GM10248 (cell line): ENCODE measurements at regions not wholly inside any gene's neighbourhood (a gene's known extent, or its start where the extent isn't known, plus 50 kb on each side); places are given as distances from the start of the nearest gene placed in this dataset.

ENCODE experiments used
- CTCF ChIA-PET: fragments of 300-600 bp; sonication (Branson Sonifier 250); formaldehyde crosslinking; extraction: SDS; loops from one replicate; lab custom pipeline; 2021; ENCODE audit warnings: antibody characterized with exemption; lab: Yijun Ruan, JAX
- POLR2A ChIA-PET: fragments of 350-650 bp; sonication (Branson Sonifier 250); formaldehyde crosslinking; extraction: SDS; loops from one replicate; lab custom pipeline; 2020; ENCODE audit warnings: antibody characterized with exemption; lab: Yijun Ruan, JAX
- DNase-seq: peaks from one replicate; pipeline ENCODE4 v3.0.0; 2012; ENCODE audit errors: extremely low spot score
- CTCF ChIP-seq: IDR thresholded peaks from 2 replicates; pipeline ENCODE4 v1.5.1; 2012; ENCODE audit warnings: mild to moderate bottlenecking, low read depth; ENCODE audit errors: extremely low read depth, missing control alignments, control extremely low read depth

GRCh38 chr17:36707904-36708303, 106.5 kb downstream of the MRM1 start:
- no peak for TF ChIP-seq CTCF
- POLR2A ChIA-PET = no interaction called here
- no peak for DNase-seq
- CTCF ChIA-PET = interaction anchor here (0.9 to 1.5 kb wide), 3 partner anchors 10 to 79 kb away, joined by 3 to 4 read pairs (median 3); no protein-coding TSS in a partner anchor

DNA sequence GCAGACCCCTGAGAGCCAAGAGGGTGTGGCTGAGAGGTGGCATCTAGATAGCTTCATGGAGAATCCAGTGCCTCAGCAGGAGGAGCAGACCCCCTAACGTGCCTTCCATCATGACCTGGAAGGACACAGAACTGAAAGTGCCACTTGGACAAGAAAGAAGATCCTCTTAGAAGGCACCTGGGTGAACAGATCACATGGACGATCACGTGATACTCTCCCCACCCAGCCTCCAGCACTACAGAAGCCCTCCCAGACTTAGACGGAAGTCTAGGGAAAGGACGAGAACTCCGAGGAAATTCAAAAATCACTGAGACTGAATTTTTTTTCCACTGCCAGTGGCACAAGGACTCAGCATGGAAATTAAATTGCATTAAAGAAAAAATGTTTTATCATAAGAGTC, 113.4 kb downstream of the MRM1 start:
- ChIA-PET POLR2A (no interaction called here), CTCF (no interaction called here)
- DNase-seq = no peak
- TF ChIP-seq CTCF = no peak

- DNase-seq = no peak
- CTCF ChIA-PET = interaction anchor here (1.0 to 1.6 kb wide), 2 partner anchors 9 to 39 kb away, joined by 3 to 4 read pairs; no protein-coding TSS in a partner anchor
- POLR2A ChIA-PET = no interaction called here
- TF ChIP-seq CTCF = no peak
Observed at GRCh38 chr17:36715951-36716350, 114.6 kb downstream of the MRM1 start.

GRCh38 chr17:36717088-36717487, 115.7 kb downstream of the MRM1 start:
- POLR2A ChIA-PET = no interaction called here
- no peak for TF ChIP-seq CTCF
- CTCF ChIA-PET = interaction anchor here (1.3 to 1.9 kb wide), 3 partner anchors 10 to 38 kb away, joined by 3 to 5 read pairs (median 4); no protein-coding TSS in a partner anchor
- DNase-seq = no peak

DNA sequence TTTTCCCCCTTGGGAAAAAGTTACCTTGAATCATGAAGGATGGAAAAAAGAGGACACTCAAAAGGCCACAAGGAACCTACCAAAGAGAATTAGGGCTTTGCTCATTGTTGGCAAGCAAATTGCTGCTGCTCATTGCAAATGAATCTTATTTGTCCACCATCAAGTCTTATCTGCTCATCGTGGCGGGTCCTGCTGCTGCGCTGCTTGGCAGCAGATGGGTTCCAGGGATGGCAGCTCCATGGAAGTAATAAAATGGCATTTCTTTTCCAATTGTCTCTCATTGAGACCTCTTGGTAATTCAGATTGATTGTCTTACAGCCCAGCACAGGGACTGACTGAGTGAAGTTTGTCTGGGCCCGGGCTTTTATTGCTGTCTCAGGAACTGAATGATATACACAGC, 118.7 kb downstream of the MRM1 start:
- POLR2A ChIA-PET = no interaction called here

GRCh38 chr17:36721560-36722120, 120.3 kb downstream of the MRM1 start:
- ChIA-PET CTCF (no interaction called here), POLR2A (no interaction called here)
- TF ChIP-seq CTCF = no peak
- DNase-seq = no peak

More for the DNA sequence above, 118.7 kb downstream of the MRM1 start:
- CTCF ChIA-PET = interaction anchor here (1.0 to 1.5 kb wide), 3 partner anchors 9 to 94 kb away, joined by 3 to 4 read pairs (median 3); no protein-coding TSS in a partner anchor
- TF ChIP-seq CTCF = no peak
- no peak for DNase-seq
